ENCODE measurements at regions not wholly inside any gene's neighbourhood (a gene's known extent, or its start where the extent isn't known, plus 50 kb on each side); places are given as distances from the start of the nearest gene placed in this dataset.

- TF ChIP-seq CTCF (conservative IDR thresholded peaks at IDR 0.05; ENCODE audit: low read length) (no peak), EZH2phosphoT487 (IDR thresholded peaks at IDR 0.05; ENCODE audit: borderline replicate concordance, low read depth, low read length) (no peak)
Observed at GRCh38 chr3:162014284-162014683, 517.7 kb downstream of the OTOL1 start.

All from OCI-LY7 (cell line).